Liver (tissue), 7 donors: ENCODE measurements at regions not wholly inside any gene's neighbourhood (a gene's known extent, or its start where the extent isn't known, plus 50 kb on each side); places are given as distances from the start of the nearest gene placed in this dataset.

Experiments used
- DNase-seq: peaks from one replicate; pipeline ENCODE4 v3.0.0-alpha.2; 2017; ENCODE audit warnings: low spot score
- H3K27ac ChIP-seq, 2 donors: one replicate each; pipeline ENCODE4 v1.7.0; 2013; ENCODE audit warnings: inconsistent platforms in 2 of 2, low read length in 2 of 2, control low read depth in 1 of 2, low read depth in 1 of 2, mild to moderate bottlenecking in 1 of 2
- H3K27me3 ChIP-seq, 4 donors: one replicate each; pipeline versions ENCODE4 v1.6.1 to v1.7.0; 2013; ENCODE audit warnings: low read length in 3 of 4, inconsistent platforms in 1 of 4, mild to moderate bottlenecking in 1 of 4, moderate library complexity in 1 of 4; ENCODE audit not compliant: control insufficient read depth in 4 of 4, insufficient read depth in 4 of 4
- H3K36me3 ChIP-seq, 4 donors: one replicate each; pipeline versions ENCODE4 v1.6.1 to v1.7.0; 2013; ENCODE audit warnings: low read length in 3 of 4, mild to moderate bottlenecking in 3 of 4, low read depth in 1 of 4, moderate library complexity in 1 of 4; ENCODE audit not compliant: control insufficient read depth in 4 of 4, insufficient read depth in 3 of 4
- H3K4me1 ChIP-seq, 4 donors: one replicate each; pipeline versions ENCODE4 v1.6.1 to v1.7.0; 2013; ENCODE audit warnings: low read length in 3 of 4, mild to moderate bottlenecking in 3 of 4, moderate library complexity in 1 of 4; ENCODE audit not compliant: control insufficient read depth in 4 of 4, insufficient read depth in 4 of 4
- H3K4me3 ChIP-seq, 3 donors: one replicate each; pipeline versions ENCODE4 v1.6.1 to v1.7.0; 2013; ENCODE audit warnings: low read length in 3 of 3, control low read depth in 1 of 3, low read depth in 1 of 3, mild to moderate bottlenecking in 1 of 3
- H3K9ac ChIP-seq, 2 donors: one replicate each; pipeline ENCODE4 v1.7.0; 2013; ENCODE audit warnings: low read length in 2 of 2, mild to moderate bottlenecking in 2 of 2, moderate library complexity in 2 of 2, control low read depth in 1 of 2, low read depth in 1 of 2
- H3K9me3 ChIP-seq, 4 donors: one replicate each; pipeline versions ENCODE4 v1.6.1 to v1.7.0; 2013; ENCODE audit warnings: low read length in 3 of 4; ENCODE audit not compliant: control insufficient read depth in 4 of 4
- EGR1 ChIP-seq, 2 donors: IDR thresholded peaks; 2 replicates each; pipeline ENCODE4 v1.6.1; 2016 to 2018; ENCODE audit warnings: antibody characterized with exemption in 2 of 2, low read depth in 2 of 2
- FOXA1 ChIP-seq: IDR thresholded peaks from 2 replicates; pipeline ENCODE4 v1.6.1; 2016; ENCODE audit warnings: antibody characterized with exemption
- FOXA2 ChIP-seq: IDR thresholded peaks from 2 replicates; pipeline ENCODE4 v1.6.1; 2016; ENCODE audit warnings: antibody characterized with exemption
- GABPA ChIP-seq, 2 donors: IDR thresholded peaks in 1 of 2; conservative IDR thresholded peaks in 1 of 2; 2 replicates each; pipeline ENCODE4 v1.6.1; 2016; ENCODE audit warnings: antibody characterized with exemption in 2 of 2, mild to moderate bottlenecking in 1 of 2, moderate library complexity in 1 of 2
- HNF4A ChIP-seq, 2 donors: conservative IDR thresholded peaks; 2 replicates each; pipeline ENCODE4 v1.6.1; 2016; ENCODE audit warnings: antibody characterized with exemption in 2 of 2, mild to moderate bottlenecking in 2 of 2
- HNF4G ChIP-seq: IDR thresholded peaks from 2 replicates; pipeline ENCODE4 v1.6.1; 2016; ENCODE audit warnings: antibody characterized with exemption
- JUND ChIP-seq, 2 donors: IDR thresholded peaks; 2 replicates each; pipeline ENCODE4 v1.6.1; 2016; ENCODE audit warnings: antibody characterized with exemption in 2 of 2
- NR2F2 ChIP-seq: IDR thresholded peaks from 2 replicates; pipeline ENCODE4 v1.6.1; 2016; ENCODE audit warnings: antibody characterized with exemption
- RAD21 ChIP-seq, 2 donors: IDR thresholded peaks; 2 replicates each; pipeline ENCODE4 v1.6.1; 2016; ENCODE audit warnings: antibody characterized with exemption in 2 of 2, mild to moderate bottlenecking in 2 of 2
- RXRA ChIP-seq, 2 donors: IDR thresholded peaks; 2 replicates each; pipeline ENCODE4 v1.6.1; 2017 to 2018; ENCODE audit warnings: antibody characterized with exemption in 2 of 2, mild to moderate bottlenecking in 1 of 2
- SP1 ChIP-seq: IDR thresholded peaks from 2 replicates; pipeline ENCODE4 v1.6.1; 2018; ENCODE audit warnings: antibody characterized with exemption, mild to moderate bottlenecking
- TAF1 ChIP-seq: conservative IDR thresholded peaks from 2 replicates; pipeline ENCODE4 v1.6.1; 2016; ENCODE audit warnings: antibody characterized with exemption, mild to moderate bottlenecking
- YY1 ChIP-seq: IDR thresholded peaks from 2 replicates; pipeline ENCODE4 v1.6.1; 2016; ENCODE audit warnings: antibody characterized with exemption, mild to moderate bottlenecking
- ZBTB33 ChIP-seq: IDR thresholded peaks from 2 replicates; pipeline ENCODE4 v1.6.1; 2016; ENCODE audit warnings: antibody characterized with exemption
- TF ChIP-seq, protein P1 (sequence below): IDR thresholded peaks from 2 replicates; pipeline ENCODE4 v1.6.1; 2016; ENCODE audit warnings: antibody characterized with exemption, mild to moderate bottlenecking
- TF ChIP-seq, protein P2 (sequence below): IDR thresholded peaks from 2 replicates; pipeline ENCODE4 v1.6.1; 2016; ENCODE audit warnings: antibody characterized with exemption
- TF ChIP-seq, protein P3 (sequence below): IDR thresholded peaks from 2 replicates; pipeline ENCODE4 v1.6.1; 2016; ENCODE audit warnings: antibody characterized with exemption
- TF ChIP-seq, protein P4 (sequence below): fragments of 150-350 bp; IDR thresholded peaks from 2 replicates; pipeline ENCODE4 v1.5.1; 2017; ENCODE audit warnings: improper control_type of control experiment, low read depth, low read length; ENCODE audit not compliant: missing input control
- donor health status: healthy.
- donor health status: healthy.
- donor health status: healthy.
- donor health status: healthy.

- TF ChIP-seq, protein P1, sequence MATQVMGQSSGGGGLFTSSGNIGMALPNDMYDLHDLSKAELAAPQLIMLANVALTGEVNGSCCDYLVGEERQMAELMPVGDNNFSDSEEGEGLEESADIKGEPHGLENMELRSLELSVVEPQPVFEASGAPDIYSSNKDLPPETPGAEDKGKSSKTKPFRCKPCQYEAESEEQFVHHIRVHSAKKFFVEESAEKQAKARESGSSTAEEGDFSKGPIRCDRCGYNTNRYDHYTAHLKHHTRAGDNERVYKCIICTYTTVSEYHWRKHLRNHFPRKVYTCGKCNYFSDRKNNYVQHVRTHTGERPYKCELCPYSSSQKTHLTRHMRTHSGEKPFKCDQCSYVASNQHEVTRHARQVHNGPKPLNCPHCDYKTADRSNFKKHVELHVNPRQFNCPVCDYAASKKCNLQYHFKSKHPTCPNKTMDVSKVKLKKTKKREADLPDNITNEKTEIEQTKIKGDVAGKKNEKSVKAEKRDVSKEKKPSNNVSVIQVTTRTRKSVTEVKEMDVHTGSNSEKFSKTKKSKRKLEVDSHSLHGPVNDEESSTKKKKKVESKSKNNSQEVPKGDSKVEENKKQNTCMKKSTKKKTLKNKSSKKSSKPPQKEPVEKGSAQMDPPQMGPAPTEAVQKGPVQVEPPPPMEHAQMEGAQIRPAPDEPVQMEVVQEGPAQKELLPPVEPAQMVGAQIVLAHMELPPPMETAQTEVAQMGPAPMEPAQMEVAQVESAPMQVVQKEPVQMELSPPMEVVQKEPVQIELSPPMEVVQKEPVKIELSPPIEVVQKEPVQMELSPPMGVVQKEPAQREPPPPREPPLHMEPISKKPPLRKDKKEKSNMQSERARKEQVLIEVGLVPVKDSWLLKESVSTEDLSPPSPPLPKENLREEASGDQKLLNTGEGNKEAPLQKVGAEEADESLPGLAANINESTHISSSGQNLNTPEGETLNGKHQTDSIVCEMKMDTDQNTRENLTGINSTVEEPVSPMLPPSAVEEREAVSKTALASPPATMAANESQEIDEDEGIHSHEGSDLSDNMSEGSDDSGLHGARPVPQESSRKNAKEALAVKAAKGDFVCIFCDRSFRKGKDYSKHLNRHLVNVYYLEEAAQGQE, result no peak
- TF ChIP-seq JUND (IDR thresholded peaks at IDR 0.05), result no peak
Observed at GRCh38 chr5:91722736-91723467, 339.8 kb upstream of the ARRDC3 start (continued).

DNA sequence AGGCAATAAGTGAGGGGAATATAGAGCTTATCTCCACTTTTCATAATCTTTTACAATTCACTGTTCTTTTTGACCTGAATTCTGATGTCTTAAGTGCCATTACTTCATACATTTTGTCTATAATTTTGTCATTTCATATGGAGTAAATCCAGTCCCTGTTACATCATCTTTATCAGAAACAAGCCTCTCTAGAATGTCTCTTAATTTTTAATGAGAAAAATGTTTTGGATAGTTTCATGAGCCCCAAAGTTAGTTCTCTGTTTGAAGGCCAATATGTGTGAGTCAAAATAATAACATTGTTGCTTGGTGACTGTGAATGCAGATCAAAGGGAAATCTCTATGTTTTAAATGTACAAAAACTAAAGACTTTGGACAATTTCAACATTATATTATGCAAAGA is 329.6 kb upstream of the ARRDC3 start:
- no peak for TF ChIP-seq RAD21 (IDR thresholded peaks at IDR 0.05)
- TF ChIP-seq, protein P2, sequence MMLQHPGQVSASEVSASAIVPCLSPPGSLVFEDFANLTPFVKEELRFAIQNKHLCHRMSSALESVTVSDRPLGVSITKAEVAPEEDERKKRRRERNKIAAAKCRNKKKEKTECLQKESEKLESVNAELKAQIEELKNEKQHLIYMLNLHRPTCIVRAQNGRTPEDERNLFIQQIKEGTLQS, result no peak
- TF ChIP-seq, protein P3, sequence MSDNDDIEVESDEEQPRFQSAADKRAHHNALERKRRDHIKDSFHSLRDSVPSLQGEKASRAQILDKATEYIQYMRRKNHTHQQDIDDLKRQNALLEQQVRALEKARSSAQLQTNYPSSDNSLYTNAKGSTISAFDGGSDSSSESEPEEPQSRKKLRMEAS, result no peak
- no peak for TF ChIP-seq SP1
- TF ChIP-seq, protein P1, result no peak
- TF ChIP-seq FOXA1, result no peak
- TF ChIP-seq RXRA (IDR thresholded peaks at IDR 0.05), result no peak
- no peak for TF ChIP-seq ZBTB33
- no peak for TF ChIP-seq GABPA (IDR thresholded peaks at IDR 0.05 in 1 of 2, conservative IDR thresholded peaks at IDR 0.05 in 1 of 2)
- TF ChIP-seq HNF4G, result no peak
- TF ChIP-seq FOXA2, result no peak
- no peak for TF ChIP-seq TAF1
- TF ChIP-seq, protein P4, sequence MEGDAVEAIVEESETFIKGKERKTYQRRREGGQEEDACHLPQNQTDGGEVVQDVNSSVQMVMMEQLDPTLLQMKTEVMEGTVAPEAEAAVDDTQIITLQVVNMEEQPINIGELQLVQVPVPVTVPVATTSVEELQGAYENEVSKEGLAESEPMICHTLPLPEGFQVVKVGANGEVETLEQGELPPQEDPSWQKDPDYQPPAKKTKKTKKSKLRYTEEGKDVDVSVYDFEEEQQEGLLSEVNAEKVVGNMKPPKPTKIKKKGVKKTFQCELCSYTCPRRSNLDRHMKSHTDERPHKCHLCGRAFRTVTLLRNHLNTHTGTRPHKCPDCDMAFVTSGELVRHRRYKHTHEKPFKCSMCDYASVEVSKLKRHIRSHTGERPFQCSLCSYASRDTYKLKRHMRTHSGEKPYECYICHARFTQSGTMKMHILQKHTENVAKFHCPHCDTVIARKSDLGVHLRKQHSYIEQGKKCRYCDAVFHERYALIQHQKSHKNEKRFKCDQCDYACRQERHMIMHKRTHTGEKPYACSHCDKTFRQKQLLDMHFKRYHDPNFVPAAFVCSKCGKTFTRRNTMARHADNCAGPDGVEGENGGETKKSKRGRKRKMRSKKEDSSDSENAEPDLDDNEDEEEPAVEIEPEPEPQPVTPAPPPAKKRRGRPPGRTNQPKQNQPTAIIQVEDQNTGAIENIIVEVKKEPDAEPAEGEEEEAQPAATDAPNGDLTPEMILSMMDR, result no peak
- no peak for TF ChIP-seq HNF4A (conservative IDR thresholded peaks at IDR 0.05)
- no peak for TF ChIP-seq EGR1 (IDR thresholded peaks at IDR 0.05; ENCODE audit: low read depth in 2 of 2)
- TF ChIP-seq YY1, result no peak
- no peak for TF ChIP-seq NR2F2
- no peak for DNase-seq
- peaks cover 0 to 5% (median 2%) of the 10 kb centered on the region in 4 donors for H3K9me3 ChIP-seq

More for the DNA sequence above, 329.6 kb upstream of the ARRDC3 start:
- Histone ChIP-seq H3K27ac (no peak overlapping the region), H3K9ac (no peak overlapping the region), H3K27me3 (no peaks in the 10 kb centered on the region), H3K4me1 (no peaks in the 10 kb centered on the region), H3K4me3 (no peak overlapping the region), H3K36me3 (no peaks in the 10 kb centered on the region)
